ENCODE measurements at regions not wholly inside any gene's neighbourhood (a gene's known extent, or its start where the extent isn't known, plus 50 kb on each side); places are given as distances from the start of the nearest gene placed in this dataset.

DNA sequence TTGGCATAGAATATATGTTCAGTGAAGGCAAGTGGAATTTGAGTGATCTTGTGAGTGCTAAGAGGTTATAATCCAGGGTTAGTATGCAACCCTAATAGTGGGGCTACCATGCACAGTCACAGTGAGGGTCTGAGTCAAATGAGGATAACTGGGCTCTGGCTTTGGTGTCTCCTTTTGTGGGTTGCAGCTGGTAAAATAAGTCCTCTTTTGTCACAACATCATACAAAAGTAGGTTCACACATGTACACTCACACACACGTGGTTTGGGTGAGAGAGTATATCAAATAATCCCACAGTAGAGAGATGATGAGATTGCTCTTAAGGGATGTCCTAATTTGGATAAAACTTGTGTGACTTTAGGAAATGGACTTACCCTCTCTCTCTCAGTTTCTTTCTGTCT is 79.6 kb upstream of the EOLA2 start:
- TF ChIP-seq, protein P1, sequence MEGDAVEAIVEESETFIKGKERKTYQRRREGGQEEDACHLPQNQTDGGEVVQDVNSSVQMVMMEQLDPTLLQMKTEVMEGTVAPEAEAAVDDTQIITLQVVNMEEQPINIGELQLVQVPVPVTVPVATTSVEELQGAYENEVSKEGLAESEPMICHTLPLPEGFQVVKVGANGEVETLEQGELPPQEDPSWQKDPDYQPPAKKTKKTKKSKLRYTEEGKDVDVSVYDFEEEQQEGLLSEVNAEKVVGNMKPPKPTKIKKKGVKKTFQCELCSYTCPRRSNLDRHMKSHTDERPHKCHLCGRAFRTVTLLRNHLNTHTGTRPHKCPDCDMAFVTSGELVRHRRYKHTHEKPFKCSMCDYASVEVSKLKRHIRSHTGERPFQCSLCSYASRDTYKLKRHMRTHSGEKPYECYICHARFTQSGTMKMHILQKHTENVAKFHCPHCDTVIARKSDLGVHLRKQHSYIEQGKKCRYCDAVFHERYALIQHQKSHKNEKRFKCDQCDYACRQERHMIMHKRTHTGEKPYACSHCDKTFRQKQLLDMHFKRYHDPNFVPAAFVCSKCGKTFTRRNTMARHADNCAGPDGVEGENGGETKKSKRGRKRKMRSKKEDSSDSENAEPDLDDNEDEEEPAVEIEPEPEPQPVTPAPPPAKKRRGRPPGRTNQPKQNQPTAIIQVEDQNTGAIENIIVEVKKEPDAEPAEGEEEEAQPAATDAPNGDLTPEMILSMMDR (IDR thresholded peaks at IDR 0.05): no peak
- TF ChIP-seq POLR2A (IDR thresholded peaks at IDR 0.05): no peak
- TF ChIP-seq POLR2AphosphoS5 (IDR thresholded peaks at IDR 0.05): no peak
- no peak for TF ChIP-seq EP300 (IDR thresholded peaks at IDR 0.05)
